ENCODE measurements at regions not wholly inside any gene's neighbourhood (a gene's known extent, or its start where the extent isn't known, plus 50 kb on each side); places are given as distances from the start of the nearest gene placed in this dataset.

GRCh38 chr15:62727501-62727900 is 315.0 kb upstream of the TPM1 start:
- DNase-seq: no peak

GRCh38 chr15:62730825-62731224 is 311.7 kb upstream of the TPM1 start:
- no peak for DNase-seq

- no peak for DNase-seq
Observed at GRCh38 chr15:62732078-62732477, 310.5 kb upstream of the TPM1 start.

- DNase-seq: no peak
Observed at GRCh38 chr15:62734706-62735105, 307.8 kb upstream of the TPM1 start.

- DNase-seq: no peak
Observed at GRCh38 chr15:62736756-62737155, 305.8 kb upstream of the TPM1 start.

GRCh38 chr15:62737551-62737950 is 305.0 kb upstream of the TPM1 start:
- DNase-seq: no peak

DNA sequence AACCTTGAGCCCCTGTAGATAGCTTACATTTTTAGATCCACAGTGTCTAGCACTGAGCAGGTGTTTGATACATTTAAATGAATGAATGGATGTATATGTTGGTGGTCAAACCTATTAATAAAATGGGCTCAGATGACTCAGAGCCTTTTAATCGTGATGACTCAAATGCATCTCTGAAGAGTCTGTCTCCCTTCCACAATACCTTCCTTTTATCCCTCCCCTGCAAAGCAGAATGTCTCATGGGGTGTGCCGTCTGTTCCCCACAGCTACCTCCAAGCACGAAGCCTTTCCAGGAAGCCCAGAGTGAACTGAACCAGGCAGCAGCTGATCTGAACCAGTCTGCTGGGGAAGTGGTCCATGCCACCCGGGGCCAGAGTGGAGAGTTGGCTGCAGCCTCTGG is 303.5 kb upstream of the TPM1 start:
- no peak for DNase-seq

DNA sequence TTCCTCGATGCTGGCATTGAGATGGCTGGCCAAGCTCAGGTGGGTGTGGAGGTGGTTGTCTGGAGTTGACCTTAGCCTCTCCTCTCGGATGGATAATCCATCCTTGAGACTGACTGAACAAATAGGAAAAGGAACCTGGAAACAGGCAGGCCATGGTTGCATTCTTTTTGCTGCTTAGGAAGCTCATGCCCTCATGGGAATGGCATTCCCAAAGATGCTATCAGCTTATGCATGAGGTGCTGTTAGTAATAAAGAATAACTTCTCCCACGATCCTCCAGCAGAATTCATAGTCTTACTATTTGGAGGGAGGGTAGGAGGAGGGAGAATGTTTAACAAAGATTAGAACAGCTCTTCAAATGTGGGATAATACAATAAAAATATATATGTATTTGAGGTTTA is 303.0 kb upstream of the TPM1 start:
- no peak for DNase-seq

- DNase-seq: no peak
Observed at GRCh38 chr15:62740141-62741004, 302.2 kb upstream of the TPM1 start.

DNA sequence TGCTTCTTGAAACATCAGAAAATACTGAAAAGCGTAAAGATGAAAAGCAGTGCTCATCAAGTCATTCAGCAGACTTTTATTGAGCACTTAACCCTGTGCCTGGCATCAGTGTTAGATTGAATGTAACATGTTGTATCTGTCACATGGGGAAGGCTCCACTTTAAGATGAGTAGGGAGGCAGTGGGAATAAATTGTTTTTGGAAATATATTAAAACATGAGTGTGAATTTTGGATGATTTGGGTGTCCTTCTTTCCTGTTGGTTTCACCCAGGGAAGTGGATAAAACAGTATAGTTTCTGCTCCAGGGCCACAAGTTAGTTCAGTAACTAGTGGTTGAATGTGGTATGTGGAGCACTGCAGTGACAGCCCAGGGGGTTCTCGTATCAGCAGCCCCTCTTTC is 301.4 kb upstream of the TPM1 start:
- no peak for DNase-seq

DNA sequence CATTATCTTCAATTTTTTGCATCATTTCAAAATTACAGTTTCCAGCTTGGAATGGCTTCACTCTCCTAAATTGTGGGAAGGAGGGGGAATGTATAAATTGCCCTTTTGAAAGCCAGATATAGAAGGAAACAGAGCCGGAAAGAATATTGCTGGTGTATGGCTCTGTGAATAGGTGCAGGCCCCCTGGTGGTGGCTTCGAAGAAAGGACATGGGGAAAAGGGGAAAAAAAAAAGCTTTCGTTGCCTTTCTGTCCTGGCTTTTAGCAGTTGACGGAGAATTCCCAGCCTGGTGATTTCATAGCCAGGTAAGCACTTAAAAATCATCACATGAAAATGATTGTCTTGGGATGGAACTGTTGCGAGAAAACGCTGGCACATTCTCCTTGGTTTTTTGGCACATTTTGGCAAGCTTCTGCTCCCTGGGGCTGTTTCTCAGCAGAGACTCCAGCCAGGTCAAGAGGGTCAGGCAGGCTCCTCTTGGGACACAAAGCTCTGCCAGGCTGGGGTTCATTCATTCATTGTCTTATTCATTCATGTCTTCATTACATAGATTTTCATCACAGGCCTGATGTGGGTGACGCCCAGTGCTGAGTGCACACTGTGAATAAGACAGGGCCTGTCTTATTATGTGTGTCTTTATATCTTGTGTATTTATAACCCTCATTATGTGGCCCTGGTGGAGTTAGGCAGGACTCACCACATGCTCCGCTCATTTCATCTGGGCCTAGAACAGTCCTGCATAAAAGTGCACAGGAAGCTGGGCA is 300.0 kb upstream of the TPM1 start:
- peak; percentile 59 to 62 for DNase-seq

DNA sequence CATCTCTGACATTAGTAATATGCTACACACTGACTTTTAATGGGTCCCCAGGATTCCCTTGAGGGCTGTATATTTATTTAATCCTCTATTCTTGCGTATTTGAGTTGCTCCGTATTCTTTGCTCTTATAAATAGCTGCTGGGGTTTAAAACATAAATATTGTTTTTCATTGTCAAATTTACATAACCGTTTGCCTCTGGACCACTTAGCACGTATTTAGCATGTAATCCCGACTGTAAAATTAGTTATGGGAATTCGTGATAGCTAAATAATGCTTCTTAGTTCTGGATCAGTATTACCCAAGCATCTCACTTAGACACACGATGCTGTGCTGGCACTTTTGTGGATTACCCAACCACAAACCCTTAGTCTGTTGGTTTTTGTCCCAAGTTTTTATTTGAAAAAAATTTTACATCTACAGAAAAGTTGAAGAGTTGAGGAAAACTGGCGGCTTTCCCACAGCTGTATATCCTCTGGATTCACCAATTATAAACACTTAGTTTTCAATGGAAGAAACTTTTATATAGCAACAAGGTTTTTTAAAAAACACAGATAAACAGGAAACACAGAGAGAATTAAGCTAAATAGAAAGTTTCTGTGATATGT is 296.8 kb upstream of the TPM1 start:
- no peak for DNase-seq

DNA sequence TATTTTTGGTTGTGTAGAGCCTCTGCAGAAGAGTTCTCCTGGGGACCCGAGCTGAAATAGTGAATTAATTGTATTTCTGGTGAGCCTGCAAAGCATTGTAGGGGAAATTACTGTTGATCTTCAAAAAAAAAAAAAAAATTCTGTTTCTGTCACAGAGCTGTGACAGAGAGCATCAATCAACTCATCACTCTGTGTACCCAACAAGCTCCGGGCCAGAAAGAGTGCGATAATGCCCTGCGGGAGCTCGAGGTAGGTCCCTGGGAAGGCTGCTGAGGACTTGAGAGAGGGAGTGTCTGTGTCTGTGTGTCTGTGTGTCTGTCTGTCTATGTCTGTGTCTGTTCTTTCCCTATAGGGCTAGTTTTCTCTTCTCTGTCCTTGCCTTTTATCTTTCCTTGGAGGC is 294.4 kb upstream of the TPM1 start:
- no peak for DNase-seq

- no peak for DNase-seq
Observed at GRCh38 chr15:62749036-62749815, 293.3 kb upstream of the TPM1 start.

- DNase-seq: no peak
Observed at GRCh38 chr15:62750471-62750870, 292.1 kb upstream of the TPM1 start.

- DNase-seq: no peak
Observed at GRCh38 chr15:62752657-62753517, 289.7 kb upstream of the TPM1 start.

DNA sequence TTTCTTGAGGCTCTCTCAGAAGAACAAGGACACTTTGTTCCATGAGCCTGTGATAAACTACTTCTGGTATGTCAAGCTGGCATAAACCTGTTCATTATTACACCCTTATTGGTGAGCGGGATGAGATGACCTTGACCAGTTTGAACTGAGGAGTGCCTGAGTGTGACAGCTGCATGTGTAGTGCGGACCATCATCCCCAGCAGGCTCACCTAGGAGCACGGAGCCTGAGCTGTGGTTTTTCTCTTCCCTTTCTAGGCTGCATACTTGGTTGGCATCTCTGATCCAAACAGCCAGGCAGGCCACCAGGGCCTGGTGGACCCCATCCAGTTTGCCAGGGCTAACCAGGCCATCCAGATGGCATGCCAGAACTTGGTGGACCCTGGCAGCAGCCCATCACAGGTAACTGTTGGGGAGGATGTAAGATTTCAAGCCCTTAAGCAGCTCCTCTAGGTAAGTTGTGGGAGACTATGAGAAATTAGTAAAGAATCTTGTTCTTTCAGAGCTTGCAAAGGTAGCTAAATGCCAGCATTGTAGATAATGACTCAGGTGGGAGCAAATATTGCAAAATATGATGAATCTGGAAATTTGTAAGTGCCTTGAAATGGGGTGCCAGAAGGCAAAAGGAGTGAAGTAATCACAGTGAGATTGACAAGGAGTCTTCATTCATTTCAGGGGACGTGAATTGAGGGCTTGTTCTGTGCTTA is 288.9 kb upstream of the TPM1 start:
- DNase-seq: no peak

DNA sequence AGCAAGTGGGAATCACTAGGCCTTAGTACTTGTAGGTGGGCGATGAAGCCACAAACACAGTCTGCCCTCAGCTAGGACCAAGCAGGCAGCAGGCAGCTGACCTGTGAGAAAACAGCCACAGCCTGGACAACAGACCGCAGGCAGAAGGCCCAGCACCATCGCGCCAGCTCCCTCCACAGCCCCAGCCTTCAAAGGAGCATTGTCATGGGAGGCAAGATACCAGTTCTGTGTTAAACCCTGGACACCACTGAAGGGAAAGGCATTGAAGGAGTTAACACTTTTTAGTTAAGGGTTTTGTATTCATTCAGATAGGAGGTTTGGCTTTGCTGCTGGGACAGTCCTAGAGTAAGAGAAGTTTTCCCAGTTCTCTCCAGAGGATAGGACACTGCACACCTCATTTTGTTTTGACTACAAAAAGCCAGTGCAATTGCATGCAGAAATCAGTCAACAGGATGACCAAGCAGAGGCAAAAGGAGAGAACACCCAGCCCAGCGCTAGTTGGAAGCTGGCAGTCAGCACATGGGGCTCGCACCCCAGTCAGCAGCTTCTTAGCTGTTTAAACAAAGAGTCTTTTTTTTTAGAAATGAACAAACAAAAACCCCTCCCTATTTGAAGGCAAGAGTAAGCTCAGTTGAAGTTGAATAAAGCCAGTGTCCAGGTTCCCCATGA is 286.1 kb upstream of the TPM1 start:
- DNase-seq: no peak

DNA sequence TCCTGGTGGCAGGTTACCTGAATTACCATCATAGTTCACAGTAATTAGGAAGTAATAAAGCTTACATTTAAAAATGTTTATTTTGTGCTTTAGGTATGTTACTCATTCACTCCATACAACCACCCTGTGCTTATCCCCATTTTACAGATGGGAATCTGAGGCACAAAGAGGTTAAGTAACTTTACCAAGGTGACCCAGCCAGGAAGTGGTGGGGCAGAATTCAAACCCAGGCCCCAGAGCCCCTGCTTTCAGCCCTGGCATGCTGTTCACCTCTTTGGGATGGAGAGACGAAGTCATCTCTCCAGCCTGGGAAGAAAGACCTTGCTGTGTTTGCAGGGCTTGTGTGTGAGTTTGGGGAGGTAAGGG is 285.6 kb upstream of the TPM1 start:
- DNase-seq: no peak

- DNase-seq: no peak
Observed at GRCh38 chr15:62757535-62757934, 285.0 kb upstream of the TPM1 start.

Data from NCI-H446 (cell line).